NB4 (cell line): ENCODE measurements at regions not wholly inside any gene's neighbourhood (a gene's known extent, or its start where the extent isn't known, plus 50 kb on each side); places are given as distances from the start of the nearest gene placed in this dataset.

Experiments
- MYC ChIP-seq: IDR thresholded peaks from 2 replicates; pipeline ENCODE4 v1.6.1; 2011; ENCODE audit warnings: low read depth, low read length
- POLR2A ChIP-seq: IDR thresholded peaks from 2 replicates; pipeline ENCODE4 v1.6.1; 2011; ENCODE audit warnings: mild to moderate bottlenecking; ENCODE audit not compliant: insufficient read length; ENCODE audit errors: extremely low read depth
- TF ChIP-seq, protein P1 (sequence below): IDR thresholded peaks from one replicate; pipeline ENCODE4 v1.5.1; 2012; ENCODE audit warnings: low read depth, low read length

DNA sequence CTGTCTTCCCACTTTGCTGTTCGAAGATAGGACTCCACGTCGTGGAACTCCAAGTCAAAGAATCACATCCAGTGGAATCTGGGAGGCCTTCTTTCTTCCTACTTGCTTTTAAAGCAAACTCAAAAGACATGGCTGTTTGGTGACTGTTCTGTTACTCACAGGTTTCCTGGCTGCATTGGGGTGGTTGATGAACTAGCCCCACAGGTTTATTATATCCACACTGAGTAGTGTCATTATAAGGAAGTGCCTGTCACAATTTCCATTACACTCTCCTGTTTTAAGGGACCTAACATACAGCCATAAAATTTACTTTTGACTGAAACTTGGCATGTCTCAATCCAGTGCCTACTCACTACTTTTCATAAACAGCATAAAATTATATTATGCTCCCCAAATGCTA lies 287.3 kb upstream of the SP4 start:
- TF ChIP-seq, protein P1, sequence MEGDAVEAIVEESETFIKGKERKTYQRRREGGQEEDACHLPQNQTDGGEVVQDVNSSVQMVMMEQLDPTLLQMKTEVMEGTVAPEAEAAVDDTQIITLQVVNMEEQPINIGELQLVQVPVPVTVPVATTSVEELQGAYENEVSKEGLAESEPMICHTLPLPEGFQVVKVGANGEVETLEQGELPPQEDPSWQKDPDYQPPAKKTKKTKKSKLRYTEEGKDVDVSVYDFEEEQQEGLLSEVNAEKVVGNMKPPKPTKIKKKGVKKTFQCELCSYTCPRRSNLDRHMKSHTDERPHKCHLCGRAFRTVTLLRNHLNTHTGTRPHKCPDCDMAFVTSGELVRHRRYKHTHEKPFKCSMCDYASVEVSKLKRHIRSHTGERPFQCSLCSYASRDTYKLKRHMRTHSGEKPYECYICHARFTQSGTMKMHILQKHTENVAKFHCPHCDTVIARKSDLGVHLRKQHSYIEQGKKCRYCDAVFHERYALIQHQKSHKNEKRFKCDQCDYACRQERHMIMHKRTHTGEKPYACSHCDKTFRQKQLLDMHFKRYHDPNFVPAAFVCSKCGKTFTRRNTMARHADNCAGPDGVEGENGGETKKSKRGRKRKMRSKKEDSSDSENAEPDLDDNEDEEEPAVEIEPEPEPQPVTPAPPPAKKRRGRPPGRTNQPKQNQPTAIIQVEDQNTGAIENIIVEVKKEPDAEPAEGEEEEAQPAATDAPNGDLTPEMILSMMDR = no peak
- TF ChIP-seq MYC = no peak
- TF ChIP-seq POLR2A = no peak
